ENCODE measurements at regions not wholly inside any gene's neighbourhood (a gene's known extent, or its start where the extent isn't known, plus 50 kb on each side); places are given as distances from the start of the nearest gene placed in this dataset.

DNA sequence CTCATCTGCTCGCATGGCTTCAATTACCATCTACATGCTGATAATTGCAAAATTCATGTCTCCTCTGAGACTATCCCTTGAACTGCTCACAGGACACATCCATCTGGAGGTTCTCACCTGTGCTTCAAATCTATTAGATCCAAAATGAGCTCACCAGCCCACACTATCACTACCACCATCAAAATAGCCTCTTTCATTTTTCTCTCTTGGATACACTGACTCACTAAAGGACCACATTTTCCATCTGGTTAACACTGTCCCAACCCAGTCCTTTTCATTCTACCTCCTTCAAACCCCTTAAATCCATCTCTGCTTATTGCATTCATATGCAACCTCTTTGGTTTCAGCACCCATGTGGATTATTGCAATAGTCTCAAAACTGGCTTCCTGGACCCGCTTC lies 497.6 kb downstream of the MID1IP1 start:
- TF ChIP-seq, protein P1, sequence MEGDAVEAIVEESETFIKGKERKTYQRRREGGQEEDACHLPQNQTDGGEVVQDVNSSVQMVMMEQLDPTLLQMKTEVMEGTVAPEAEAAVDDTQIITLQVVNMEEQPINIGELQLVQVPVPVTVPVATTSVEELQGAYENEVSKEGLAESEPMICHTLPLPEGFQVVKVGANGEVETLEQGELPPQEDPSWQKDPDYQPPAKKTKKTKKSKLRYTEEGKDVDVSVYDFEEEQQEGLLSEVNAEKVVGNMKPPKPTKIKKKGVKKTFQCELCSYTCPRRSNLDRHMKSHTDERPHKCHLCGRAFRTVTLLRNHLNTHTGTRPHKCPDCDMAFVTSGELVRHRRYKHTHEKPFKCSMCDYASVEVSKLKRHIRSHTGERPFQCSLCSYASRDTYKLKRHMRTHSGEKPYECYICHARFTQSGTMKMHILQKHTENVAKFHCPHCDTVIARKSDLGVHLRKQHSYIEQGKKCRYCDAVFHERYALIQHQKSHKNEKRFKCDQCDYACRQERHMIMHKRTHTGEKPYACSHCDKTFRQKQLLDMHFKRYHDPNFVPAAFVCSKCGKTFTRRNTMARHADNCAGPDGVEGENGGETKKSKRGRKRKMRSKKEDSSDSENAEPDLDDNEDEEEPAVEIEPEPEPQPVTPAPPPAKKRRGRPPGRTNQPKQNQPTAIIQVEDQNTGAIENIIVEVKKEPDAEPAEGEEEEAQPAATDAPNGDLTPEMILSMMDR (IDR thresholded peaks at IDR 0.05): no peak
- TF ChIP-seq POLR2A (IDR thresholded peaks at IDR 0.05): no peak
